ENCODE measurements at regions not wholly inside any gene's neighbourhood (a gene's known extent, or its start where the extent isn't known, plus 50 kb on each side); places are given as distances from the start of the nearest gene placed in this dataset.
A peak's percentile ranks its signal among the peaks of the same experiment; 100 is the strongest.

DNA sequence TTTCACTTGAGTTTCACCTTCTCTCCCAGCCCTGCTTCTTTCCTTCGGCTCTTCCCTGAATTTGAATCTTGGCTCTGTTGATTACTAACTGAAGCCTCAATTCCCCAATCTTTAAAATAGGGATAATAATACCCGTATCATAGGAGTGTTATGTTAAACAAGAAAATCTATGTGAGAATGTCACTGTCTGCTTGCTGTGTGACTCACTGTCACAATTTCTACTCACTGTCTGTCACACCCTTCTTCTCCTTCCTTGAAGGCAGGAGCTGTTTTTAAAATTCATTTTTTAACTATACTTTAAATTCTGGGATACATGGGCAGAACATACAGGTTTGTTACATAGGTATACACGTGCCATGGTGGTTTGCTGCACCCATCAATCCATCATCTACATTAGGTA lies 141.6 kb upstream of the CXCR4 start:
- TF ChIP-seq, protein P1, sequence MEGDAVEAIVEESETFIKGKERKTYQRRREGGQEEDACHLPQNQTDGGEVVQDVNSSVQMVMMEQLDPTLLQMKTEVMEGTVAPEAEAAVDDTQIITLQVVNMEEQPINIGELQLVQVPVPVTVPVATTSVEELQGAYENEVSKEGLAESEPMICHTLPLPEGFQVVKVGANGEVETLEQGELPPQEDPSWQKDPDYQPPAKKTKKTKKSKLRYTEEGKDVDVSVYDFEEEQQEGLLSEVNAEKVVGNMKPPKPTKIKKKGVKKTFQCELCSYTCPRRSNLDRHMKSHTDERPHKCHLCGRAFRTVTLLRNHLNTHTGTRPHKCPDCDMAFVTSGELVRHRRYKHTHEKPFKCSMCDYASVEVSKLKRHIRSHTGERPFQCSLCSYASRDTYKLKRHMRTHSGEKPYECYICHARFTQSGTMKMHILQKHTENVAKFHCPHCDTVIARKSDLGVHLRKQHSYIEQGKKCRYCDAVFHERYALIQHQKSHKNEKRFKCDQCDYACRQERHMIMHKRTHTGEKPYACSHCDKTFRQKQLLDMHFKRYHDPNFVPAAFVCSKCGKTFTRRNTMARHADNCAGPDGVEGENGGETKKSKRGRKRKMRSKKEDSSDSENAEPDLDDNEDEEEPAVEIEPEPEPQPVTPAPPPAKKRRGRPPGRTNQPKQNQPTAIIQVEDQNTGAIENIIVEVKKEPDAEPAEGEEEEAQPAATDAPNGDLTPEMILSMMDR (IDR thresholded peaks at IDR 0.05; ENCODE audit: borderline replicate concordance, extremely low read depth, low read length, poor library complexity, severe bottlenecking): no peak
- TF ChIP-seq EZH2 (IDR thresholded peaks at IDR 0.05; ENCODE audit: borderline replicate concordance, low read depth, low read length, severe bottlenecking): no peak
- no peak overlapping the region for H3K4me3 ChIP-seq (ENCODE audit: low read depth in 1 of 2, low read length in 2 of 2)
- H3K4me2 ChIP-seq (ENCODE audit: insufficient read depth, low read length): no peak overlapping the region
- no peaks in the 10 kb centered on the region for H3K79me2 ChIP-seq (ENCODE audit: insufficient read depth, low read length)
- DNase-seq (no peak), ATAC-seq (ENCODE audit: insufficient read depth, low read depth) (no peak)
- H3K27ac ChIP-seq (ENCODE audit: low read length): no peak overlapping the region
- H4K20me1 ChIP-seq (ENCODE audit: insufficient read depth, low read length): no peaks in the 10 kb centered on the region
- H3K4me1 ChIP-seq (ENCODE audit: insufficient read depth, low read length): no peaks in the 10 kb centered on the region
- H3K27me3 ChIP-seq (ENCODE audit: insufficient read depth, low read length, poor library complexity): no peaks in the 10 kb centered on the region
- H2AFZ ChIP-seq (ENCODE audit: low read depth, low read length): no peak overlapping the region
- no peak overlapping the region for H3K9ac ChIP-seq (ENCODE audit: low read depth, low read length)
- H3K36me3 ChIP-seq (ENCODE audit: insufficient read depth, low read length): no peaks in the 10 kb centered on the region
- H3K9me3 ChIP-seq (ENCODE audit: insufficient read depth, low read length, severe bottlenecking): no peaks in the 10 kb centered on the region

DNA sequence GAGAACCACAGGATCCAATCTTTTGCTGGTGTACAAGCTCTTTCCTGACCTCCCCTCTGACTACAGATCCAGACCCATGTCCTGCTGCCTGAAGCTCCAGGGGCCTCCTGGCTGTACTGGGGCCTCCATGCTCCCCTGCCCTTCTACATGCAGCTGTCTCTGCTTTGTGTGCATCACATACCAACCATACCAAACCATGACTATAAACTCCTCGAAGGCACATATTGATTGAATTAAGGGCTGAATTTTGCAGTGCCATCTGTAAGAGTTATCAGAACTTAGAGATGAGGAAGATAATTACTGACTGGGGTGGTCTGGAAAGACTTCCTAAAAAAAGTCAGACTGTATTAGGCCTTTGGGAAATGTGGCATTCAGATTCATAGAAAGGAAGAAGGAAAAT lies 139.9 kb upstream of the CXCR4 start:
- H3K79me2 ChIP-seq (ENCODE audit: insufficient read depth, low read length): no peaks in the 10 kb centered on the region
- H3K9me3 ChIP-seq (ENCODE audit: insufficient read depth, low read length, severe bottlenecking): no peaks in the 10 kb centered on the region
- H4K20me1 ChIP-seq (ENCODE audit: insufficient read depth, low read length): no peaks in the 10 kb centered on the region
- no peak overlapping the region for H3K27ac ChIP-seq (ENCODE audit: low read length)
- no peaks in the 10 kb centered on the region for H3K36me3 ChIP-seq (ENCODE audit: insufficient read depth, low read length)
- DNase-seq (no peak), ATAC-seq (ENCODE audit: insufficient read depth, low read depth) (no peak)
- no peaks in the 10 kb centered on the region for H3K4me1 ChIP-seq (ENCODE audit: insufficient read depth, low read length)
- TF ChIP-seq, protein P1 (IDR thresholded peaks at IDR 0.05; ENCODE audit: borderline replicate concordance, extremely low read depth, low read length, poor library complexity, severe bottlenecking): no peak
- H3K9ac ChIP-seq (ENCODE audit: low read depth, low read length): no peak overlapping the region
- H3K4me2 ChIP-seq (ENCODE audit: insufficient read depth, low read length): no peak overlapping the region
- no peak overlapping the region for H2AFZ ChIP-seq (ENCODE audit: low read depth, low read length)
- no peaks in the 10 kb centered on the region for H3K27me3 ChIP-seq (ENCODE audit: insufficient read depth, low read length, poor library complexity)
- H3K4me3 ChIP-seq (ENCODE audit: low read depth in 1 of 2, low read length in 2 of 2): no peak overlapping the region

DNA sequence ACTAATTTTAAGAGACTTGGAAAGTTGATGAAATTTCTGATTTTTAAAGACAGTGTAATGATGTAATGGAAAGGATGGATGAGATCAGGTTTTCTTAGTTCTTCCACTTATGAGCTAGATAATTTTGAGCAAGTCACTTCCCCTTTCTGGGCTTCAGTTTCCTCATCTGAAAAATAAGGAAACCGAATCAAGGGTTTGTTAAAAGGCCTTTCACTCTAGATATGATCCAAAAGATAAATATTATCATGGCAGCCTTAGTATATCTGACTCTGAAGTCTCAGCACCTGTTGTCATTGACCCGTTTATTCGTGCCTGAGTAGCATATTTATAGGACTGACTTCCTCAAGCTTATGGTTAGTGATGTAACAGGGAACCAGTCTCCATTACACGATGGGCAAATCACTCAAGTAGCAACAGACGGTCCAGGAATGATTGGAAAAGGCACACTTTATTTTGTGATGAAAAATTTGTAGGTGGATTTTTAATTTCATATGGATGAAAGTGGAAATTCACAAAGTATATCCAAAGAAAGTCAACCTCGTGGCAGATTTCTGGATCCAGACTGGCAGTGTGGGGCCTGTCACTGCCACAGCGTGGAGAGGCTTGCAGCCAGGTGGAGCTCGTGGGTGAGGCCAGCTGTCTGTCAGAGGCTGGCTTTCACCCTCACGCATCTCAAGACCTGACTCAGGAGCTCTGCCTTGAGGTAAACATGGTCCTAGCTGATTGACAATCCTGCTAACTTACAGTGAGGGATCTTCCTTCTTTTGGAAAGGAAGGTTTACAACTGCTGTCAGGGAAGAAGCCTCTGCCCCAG lies 137.9 kb upstream of the CXCR4 start:
- DNase-seq: no peak
- ATAC-seq (ENCODE audit: insufficient read depth, low read depth): 0 out of 3 replicates have a peak, but pooled peaks have one; percentile 39
- no peak overlapping the region for H3K9ac ChIP-seq (ENCODE audit: low read depth, low read length)

More for the DNA sequence above, 137.9 kb upstream of the CXCR4 start:
- no peak overlapping the region for H3K4me2 ChIP-seq (ENCODE audit: insufficient read depth, low read length)
- H4K20me1 ChIP-seq (ENCODE audit: insufficient read depth, low read length): no peaks in the 10 kb centered on the region
- no peaks in the 10 kb centered on the region for H3K9me3 ChIP-seq (ENCODE audit: insufficient read depth, low read length, severe bottlenecking)
- H2AFZ ChIP-seq (ENCODE audit: low read depth, low read length): no peak overlapping the region
- H3K36me3 ChIP-seq (ENCODE audit: insufficient read depth, low read length): no peaks in the 10 kb centered on the region
- H3K4me1 ChIP-seq (ENCODE audit: insufficient read depth, low read length): peaks cover 6% of the 10 kb centered on the region
- no peak overlapping the region for H3K4me3 ChIP-seq (ENCODE audit: low read depth in 1 of 2, low read length in 2 of 2)
- H3K27ac ChIP-seq (ENCODE audit: low read length): no peak overlapping the region
- H3K79me2 ChIP-seq (ENCODE audit: insufficient read depth, low read length): no peaks in the 10 kb centered on the region
- H3K27me3 ChIP-seq (ENCODE audit: insufficient read depth, low read length, poor library complexity): no peaks in the 10 kb centered on the region
- TF ChIP-seq, protein P1 (IDR thresholded peaks at IDR 0.05; ENCODE audit: borderline replicate concordance, extremely low read depth, low read length, poor library complexity, severe bottlenecking): no peak
- TF ChIP-seq EZH2 (IDR thresholded peaks at IDR 0.05; ENCODE audit: borderline replicate concordance, low read depth, low read length, severe bottlenecking): no peak

Data from DND-41 (cell line).